GM23338 (cell line): ENCODE measurements at regions not wholly inside any gene's neighbourhood (a gene's known extent, or its start where the extent isn't known, plus 50 kb on each side); places are given as distances from the start of the nearest gene placed in this dataset.
A peak's percentile ranks its signal among the peaks of the same experiment; 100 is the strongest.

ENCODE experiments used
- ATAC-seq: fragments of 200-7000 bp; cut with Tn5 transposase; 3 replicates; pipeline ENCODE4 v1.9.1; 2020
- DNase-seq: peaks from one replicate; pipeline ENCODE4 v3.0.0-alpha.2; 2015; ENCODE audit warnings: low spot score
- H2AFZ ChIP-seq: fragments of 200-600 bp; sonication (generic); 2 replicates; pipeline ENCODE4 v1.8.0; 2016; ENCODE audit warnings: antibody characterized with exemption, mild to moderate bottlenecking, moderate library complexity
- H3F3A ChIP-seq: fragments of 200-600 bp; sonication (generic); replicated peaks from 2 replicates; pipeline ENCODE4 v1.8.0; 2017; ENCODE audit warnings: antibody characterized with exemption, mixed run types, low read depth
- H3K27ac ChIP-seq: fragments of 200-600 bp; sonication (generic); 2 replicates; pipeline ENCODE4 v1.6.1; 2016; ENCODE audit warnings: low read depth
- H3K27me3 ChIP-seq: fragments of 200-600 bp; sonication (generic); 2 replicates; pipeline ENCODE4 v1.8.0; 2016; ENCODE audit warnings: mild to moderate bottlenecking, mixed run types, moderate library complexity; ENCODE audit not compliant: insufficient read depth
- H3K36me3 ChIP-seq: fragments of 200-600 bp; sonication (generic); 2 replicates; pipeline ENCODE4 v1.8.0; 2016; ENCODE audit warnings: mild to moderate bottlenecking; ENCODE audit not compliant: insufficient read depth
- H3K4me1 ChIP-seq: fragments of 200-600 bp; sonication (generic); 2 replicates; pipeline ENCODE4 v1.8.0; 2016; ENCODE audit warnings: mild to moderate bottlenecking, moderate library complexity; ENCODE audit not compliant: insufficient read depth
- H3K4me2 ChIP-seq: fragments of 200-600 bp; sonication (generic); 2 replicates; pipeline ENCODE4 v1.7.1; 2017; ENCODE audit warnings: mixed run types
- H3K4me3 ChIP-seq: fragments of 200-600 bp; sonication (generic); 2 replicates; pipeline ENCODE4 v1.6.1; 2016; ENCODE audit warnings: mixed run types
- H3K79me2 ChIP-seq: fragments of 200-600 bp; sonication (generic); replicated peaks from 2 replicates; pipeline ENCODE4 v1.8.0; 2017; ENCODE audit warnings: mild to moderate bottlenecking; ENCODE audit not compliant: insufficient read depth
- H3K9me2 ChIP-seq: fragments of 200-600 bp; sonication (generic); 2 replicates; pipeline ENCODE4 v1.8.0; 2017; ENCODE audit not compliant: insufficient read depth
- H4K20me1 ChIP-seq: fragments of 200-600 bp; sonication (generic); replicated peaks from 2 replicates; pipeline ENCODE4 v1.8.0; 2017; ENCODE audit warnings: mild to moderate bottlenecking; ENCODE audit not compliant: insufficient read depth
- H3K27ac Mint-ChIP-seq: 2 replicates; pipeline ENCODE4 v1.8.0; 2020; ENCODE audit warnings: inconsistent platforms, mild to moderate bottlenecking, moderate library complexity, mixed read lengths
- H3K27me3 Mint-ChIP-seq: 3 replicates; pipeline ENCODE4 v1.8.0; 2022; ENCODE audit warnings: low read depth, mild to moderate bottlenecking, moderate library complexity, mixed read lengths, inconsistent platforms; ENCODE audit not compliant: insufficient read depth, poor library complexity
- H3K36me3 Mint-ChIP-seq: 3 replicates; pipeline ENCODE4 v1.8.0; 2021; ENCODE audit warnings: low read depth, mild to moderate bottlenecking, inconsistent platforms, moderate library complexity, mixed read lengths
- H3K4me1 Mint-ChIP-seq: 3 replicates; pipeline ENCODE4 v1.8.0; 2020; ENCODE audit warnings: mild to moderate bottlenecking, inconsistent platforms, mixed read lengths
- H3K4me3 Mint-ChIP-seq: 3 replicates; pipeline ENCODE4 v1.8.0; 2021; ENCODE audit warnings: moderate library complexity, mild to moderate bottlenecking, inconsistent platforms, mixed read lengths
- H3K9me3 Mint-ChIP-seq: 3 replicates; pipeline ENCODE4 v1.8.0; 2020; ENCODE audit warnings: moderate library complexity, mild to moderate bottlenecking, inconsistent platforms, mixed read lengths
- CREB1 ChIP-seq: fragments of 250-450 bp; sonication (Bioruptor Pico); IDR thresholded peaks from 2 replicates; pipeline ENCODE4 v1.5.0; 2020; ENCODE audit warnings: low read depth, mild to moderate bottlenecking, moderate library complexity
- CTCF ChIP-seq, 2 experiments: fragments of 200-600 bp in 1 of 2; sonication (generic) in 1 of 2; conservative IDR thresholded peaks; 2 replicates each; pipeline versions ENCODE4 v1.5.1 to v1.6.1; 2016 to 2017; ENCODE audit warnings: antibody characterized with exemption in 2 of 2, low read depth in 2 of 2, mild to moderate bottlenecking in 2 of 2, moderate library complexity in 1 of 2
- EZH2phosphoT487 ChIP-seq: fragments of 200-600 bp; sonication (generic); IDR thresholded peaks from one replicate; pipeline ENCODE4 v1.8.1; 2018; ENCODE audit warnings: antibody characterized with exemption; ENCODE audit not compliant: unreplicated experiment
- JUNB ChIP-seq: IDR thresholded peaks from one replicate; pipeline ENCODE4 v1.6.1; 2016; ENCODE audit warnings: antibody characterized with exemption; ENCODE audit not compliant: unreplicated experiment
- NANOG ChIP-seq: IDR thresholded peaks from 2 replicates; pipeline ENCODE4 v1.6.1; 2016; ENCODE audit warnings: antibody characterized with exemption, borderline replicate concordance
- STAT1 ChIP-seq: IDR thresholded peaks from one replicate; pipeline ENCODE4 v1.6.1; 2016; ENCODE audit warnings: antibody characterized with exemption; ENCODE audit not compliant: unreplicated experiment
- ZNF114 ChIP-seq: fragments of 250-450 bp; sonication (Bioruptor Pico); IDR thresholded peaks from 2 replicates; pipeline ENCODE4 v1.5.0; 2020; ENCODE audit warnings: mild to moderate bottlenecking, moderate library complexity
- ZNF462 ChIP-seq: fragments of 250-450 bp; sonication (Bioruptor Pico); IDR thresholded peaks from 2 replicates; pipeline ENCODE4 v1.5.0; 2020; ENCODE audit warnings: mild to moderate bottlenecking, moderate library complexity

- TF ChIP-seq ZNF462 (CRISPR knock-in tag) (no peak), CTCF (conservative IDR thresholded peaks at IDR 0.05; ENCODE audit: low read depth in 2 of 2) (no peak), CREB1 (CRISPR knock-in tag) (no peak), EZH2phosphoT487 (no peak), STAT1 (no peak), NANOG (no peak)
Measured at GRCh38 chr1:191798178-191798577, 360.1 kb upstream of the RGS18 start (continued).

GRCh38 chr1:191804311-191804710 lies 354.0 kb upstream of the RGS18 start:
- Histone ChIP-seq H3K9me2 (no peaks in the 10 kb centered on the region), H2AFZ (peak overlapping the region; percentile 81; the same call in 1 of the 2 replicates), H3K27ac (no peak overlapping the region), H4K20me1 (no peaks in the 10 kb centered on the region), H3K4me1 (no peaks in the 10 kb centered on the region), H3K36me3 (no peaks in the 10 kb centered on the region), H3K27me3 (no peaks in the 10 kb centered on the region), H3K4me2 (no peak overlapping the region), H3F3A (no peaks in the 10 kb centered on the region), H3K79me2 (no peaks in the 10 kb centered on the region), H3K4me3 (no peak overlapping the region)
- ATAC-seq: no peak
- no peaks in the 10 kb centered on the region for H3K36me3 Mint-ChIP-seq
- DNase-seq: no peak
- H3K4me1 Mint-ChIP-seq: no peaks in the 10 kb centered on the region
- no peaks in the 10 kb centered on the region for H3K9me3 Mint-ChIP-seq
- no peaks in the 10 kb centered on the region for H3K27me3 Mint-ChIP-seq
- H3K27ac Mint-ChIP-seq: no peak overlapping the region
- H3K4me3 Mint-ChIP-seq: no peak overlapping the region
- TF ChIP-seq ZNF114: no peak
- no peak for TF ChIP-seq JUNB
- TF ChIP-seq ZNF462 (CRISPR knock-in tag): no peak
